LNCaP clone FGC (cell line): ENCODE measurements at regions not wholly inside any gene's neighbourhood (a gene's known extent, or its start where the extent isn't known, plus 50 kb on each side); places are given as distances from the start of the nearest gene placed in this dataset.

Experiments used
- DNase-seq: peaks from one replicate; pipeline ENCODE4 v3.0.0-alpha.2; 2011; ENCODE audit warnings: low read depth
- H3K4me3 ChIP-seq: 2 replicates; pipeline ENCODE4 v1.5.1; 2011; ENCODE audit warnings: mild to moderate bottlenecking, low read depth, low read length, control low read depth
- TF ChIP-seq, protein P1 (sequence below): IDR thresholded peaks from 2 replicates; pipeline ENCODE4 v1.5.1; 2012; ENCODE audit warnings: mild to moderate bottlenecking; ENCODE audit not compliant: control insufficient read depth, insufficient read depth; ENCODE audit errors: extremely low read depth

DNA sequence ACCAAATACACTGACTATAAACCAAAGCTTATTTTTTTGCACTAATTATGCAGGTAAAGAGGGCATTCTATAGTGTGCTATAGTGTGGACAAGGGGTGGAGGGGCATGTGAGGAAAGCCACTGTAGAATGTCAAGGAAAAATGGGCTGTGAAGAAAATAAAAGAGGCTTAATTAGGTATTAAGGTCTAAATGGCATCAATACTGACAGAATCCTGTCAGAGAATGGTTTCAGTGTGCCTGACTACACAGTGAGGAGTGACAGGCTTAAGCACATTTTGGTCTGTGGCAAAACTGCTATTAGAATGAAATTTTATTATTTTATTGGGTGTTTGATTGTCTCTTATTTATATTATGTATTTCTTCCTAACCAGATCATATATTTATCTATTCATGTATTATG lies 787.6 kb upstream of the CELF4 start:
- no peak for DNase-seq
- no peak overlapping the region for H3K4me3 ChIP-seq
- TF ChIP-seq, protein P1, sequence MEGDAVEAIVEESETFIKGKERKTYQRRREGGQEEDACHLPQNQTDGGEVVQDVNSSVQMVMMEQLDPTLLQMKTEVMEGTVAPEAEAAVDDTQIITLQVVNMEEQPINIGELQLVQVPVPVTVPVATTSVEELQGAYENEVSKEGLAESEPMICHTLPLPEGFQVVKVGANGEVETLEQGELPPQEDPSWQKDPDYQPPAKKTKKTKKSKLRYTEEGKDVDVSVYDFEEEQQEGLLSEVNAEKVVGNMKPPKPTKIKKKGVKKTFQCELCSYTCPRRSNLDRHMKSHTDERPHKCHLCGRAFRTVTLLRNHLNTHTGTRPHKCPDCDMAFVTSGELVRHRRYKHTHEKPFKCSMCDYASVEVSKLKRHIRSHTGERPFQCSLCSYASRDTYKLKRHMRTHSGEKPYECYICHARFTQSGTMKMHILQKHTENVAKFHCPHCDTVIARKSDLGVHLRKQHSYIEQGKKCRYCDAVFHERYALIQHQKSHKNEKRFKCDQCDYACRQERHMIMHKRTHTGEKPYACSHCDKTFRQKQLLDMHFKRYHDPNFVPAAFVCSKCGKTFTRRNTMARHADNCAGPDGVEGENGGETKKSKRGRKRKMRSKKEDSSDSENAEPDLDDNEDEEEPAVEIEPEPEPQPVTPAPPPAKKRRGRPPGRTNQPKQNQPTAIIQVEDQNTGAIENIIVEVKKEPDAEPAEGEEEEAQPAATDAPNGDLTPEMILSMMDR, result no peak

DNA sequence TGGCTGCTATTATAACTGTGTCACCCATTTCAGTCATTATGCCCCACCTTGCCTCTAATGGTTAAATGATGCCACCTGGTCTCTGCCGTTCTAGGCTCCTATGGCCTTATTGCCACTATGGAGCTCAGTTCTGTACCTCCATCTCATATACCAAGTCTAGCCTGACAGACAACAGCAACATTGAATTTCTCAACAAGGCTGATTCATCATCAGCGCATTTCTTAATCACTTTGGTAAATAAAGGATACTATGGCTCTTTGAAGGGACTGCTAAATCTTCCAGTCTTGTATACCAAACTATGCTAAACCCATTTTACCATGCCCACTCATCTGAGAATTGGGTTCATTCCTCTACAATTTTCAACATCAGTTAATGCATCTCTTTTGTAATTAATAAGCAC lies 784.5 kb upstream of the CELF4 start:
- H3K4me3 ChIP-seq, result no peak overlapping the region
- DNase-seq, result no peak
- TF ChIP-seq, protein P1, result no peak

DNA sequence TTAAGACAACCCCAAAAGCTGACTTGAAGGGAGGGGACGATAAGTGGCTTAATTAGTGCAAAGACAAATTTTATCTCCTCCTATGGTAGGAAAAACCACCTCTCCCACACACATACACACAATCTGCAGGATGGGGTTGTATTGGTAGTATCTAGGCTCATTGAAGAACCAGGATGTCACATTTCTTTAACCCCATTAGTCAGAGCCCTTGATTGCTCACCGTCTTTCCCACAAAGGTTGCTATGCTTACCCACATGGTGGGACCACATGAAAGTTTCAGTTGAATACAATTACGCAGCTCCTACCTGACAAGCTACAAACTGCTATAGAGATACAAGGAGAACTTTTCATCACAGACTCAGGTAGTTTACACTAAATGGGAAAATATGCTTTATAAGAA lies 765.0 kb upstream of the CELF4 start:
- no peak overlapping the region for H3K4me3 ChIP-seq
- TF ChIP-seq, protein P1, result no peak
- DNase-seq, result no peak

DNA sequence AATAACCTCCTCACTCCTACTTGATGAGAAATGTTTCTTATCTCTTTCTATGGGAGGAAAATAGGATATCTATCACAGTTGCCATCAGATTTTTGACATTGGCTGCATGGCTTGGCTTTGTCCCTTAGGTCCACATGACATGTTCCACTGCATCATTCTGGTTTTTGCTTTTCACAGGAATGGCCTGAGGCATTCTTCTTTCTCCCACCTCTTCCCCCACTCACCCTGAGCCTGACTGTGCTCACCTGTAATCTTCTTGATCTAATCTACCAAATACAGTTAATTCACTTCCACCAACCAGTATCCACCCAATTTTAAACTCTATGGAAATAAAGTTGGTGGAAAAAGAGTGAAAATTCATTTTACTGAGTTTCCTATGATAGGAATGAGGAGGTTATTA lies 763.5 kb upstream of the CELF4 start:
- no peak overlapping the region for H3K4me3 ChIP-seq
- no peak for DNase-seq
- TF ChIP-seq, protein P1, result no peak

DNA sequence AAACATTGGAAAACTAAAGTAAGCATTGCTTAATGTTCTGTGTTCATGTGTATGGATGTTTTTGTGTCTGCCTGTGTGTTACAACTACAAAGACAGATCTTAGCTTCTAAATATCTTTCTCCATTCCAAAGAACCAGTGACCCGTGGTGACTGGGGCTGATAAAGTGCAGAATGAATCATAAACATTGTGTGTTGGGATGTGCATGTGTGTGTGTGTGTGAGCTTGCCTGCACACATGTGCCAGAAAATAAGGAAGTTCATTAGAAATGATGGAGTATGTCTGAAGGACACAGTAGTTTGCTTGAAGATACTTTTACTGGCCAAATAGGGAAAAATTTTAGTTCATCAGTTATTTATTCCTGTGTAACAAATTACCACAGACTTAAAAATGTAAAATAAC lies 756.6 kb upstream of the CELF4 start:
- no peak overlapping the region for H3K4me3 ChIP-seq
- DNase-seq, result no peak
- TF ChIP-seq, protein P1, result no peak

DNA sequence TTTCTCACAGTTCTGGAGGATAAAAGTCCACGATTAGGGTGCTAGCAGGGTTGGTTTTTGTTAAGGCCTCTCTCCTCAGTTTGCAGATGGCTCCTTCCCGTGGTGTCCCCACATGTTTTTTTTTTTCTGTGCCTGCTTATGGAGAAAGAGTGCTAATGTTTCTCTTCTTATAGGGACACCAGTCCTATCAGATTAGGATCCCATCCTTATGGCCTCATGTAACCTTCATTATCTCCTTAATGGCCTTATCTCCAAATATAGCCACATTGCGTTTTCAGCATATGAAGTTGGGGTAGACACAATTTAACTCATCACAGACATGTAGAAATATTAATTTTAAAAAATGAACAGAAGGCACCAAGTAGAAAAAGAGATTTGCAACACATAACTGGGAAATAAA lies 755.7 kb upstream of the CELF4 start:
- H3K4me3 ChIP-seq, result no peak overlapping the region
- DNase-seq, result no peak
- TF ChIP-seq, protein P1, result no peak

DNA sequence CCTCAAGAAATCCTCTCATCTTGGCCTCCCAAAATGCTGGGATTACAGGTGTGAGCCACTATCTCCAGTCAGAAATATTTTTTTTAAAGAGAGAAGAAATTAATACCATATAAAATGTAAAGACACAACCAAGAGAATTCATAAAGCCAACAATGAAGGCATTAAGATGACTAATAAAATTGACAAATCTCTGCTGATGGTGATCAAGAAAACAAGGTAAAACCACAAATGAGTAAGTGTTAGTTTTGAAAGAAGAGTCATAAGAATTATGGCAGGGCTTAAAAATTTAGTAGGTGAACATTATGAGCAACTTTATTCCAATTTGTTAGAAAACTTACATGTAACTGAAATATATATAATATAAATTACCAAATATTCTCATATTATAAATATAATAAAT lies 752.8 kb upstream of the CELF4 start:
- no peak for DNase-seq
- no peak overlapping the region for H3K4me3 ChIP-seq
- TF ChIP-seq, protein P1, result no peak
